Loucy (cell line): ENCODE measurements at regions not wholly inside any gene's neighbourhood (a gene's known extent, or its start where the extent isn't known, plus 50 kb on each side); places are given as distances from the start of the nearest gene placed in this dataset.

Source experiments
- H2AFZ ChIP-seq: fragments of 200-600 bp; sonication (generic); 2 replicates; pipeline ENCODE4 v1.6.0; 2016; ENCODE audit warnings: antibody characterized with exemption, mild to moderate bottlenecking, low read length, moderate library complexity
- H3F3A ChIP-seq: fragments of 200-600 bp; 2 replicates; pipeline ENCODE4 v1.6.0; 2016; ENCODE audit warnings: antibody characterized with exemption, low read depth, mild to moderate bottlenecking
- H3K27me3 ChIP-seq: fragments of 200-600 bp; sonication (generic); 2 replicates; pipeline ENCODE4 v1.6.1; 2014; ENCODE audit warnings: low read length, mild to moderate bottlenecking; ENCODE audit not compliant: insufficient read depth, poor library complexity, severe bottlenecking
- H3K36me3 ChIP-seq: fragments of 200-600 bp; sonication (generic); 2 replicates; pipeline ENCODE4 v1.6.1; 2016; ENCODE audit warnings: low read length; ENCODE audit not compliant: insufficient read depth
- H3K4me1 ChIP-seq: fragments of 200-600 bp; sonication (generic); 2 replicates; pipeline ENCODE4 v1.5.1; 2014; ENCODE audit warnings: low read length, mild to moderate bottlenecking; ENCODE audit not compliant: insufficient read depth, poor library complexity, severe bottlenecking
- H3K4me2 ChIP-seq: fragments of 200-600 bp; sonication (generic); 2 replicates; pipeline ENCODE4 v1.6.0; 2014; ENCODE audit warnings: antibody characterized with exemption, low read length, low read depth, mild to moderate bottlenecking; ENCODE audit not compliant: poor library complexity, severe bottlenecking
- H3K4me3 ChIP-seq: fragments of 200-600 bp; sonication (generic); 2 replicates; pipeline ENCODE4 v1.5.1; 2014; ENCODE audit warnings: low read length, mild to moderate bottlenecking, mixed read lengths; ENCODE audit not compliant: poor library complexity, severe bottlenecking
- H3K79me2 ChIP-seq: fragments of 200-600 bp; sonication (generic); 2 replicates; pipeline ENCODE4 v1.6.1; 2014; ENCODE audit warnings: low read length; ENCODE audit not compliant: insufficient read depth
- H3K9ac ChIP-seq: fragments of 200-600 bp; sonication (generic); 2 replicates; pipeline ENCODE4 v1.6.0; 2014; ENCODE audit warnings: mild to moderate bottlenecking, low read depth, low read length, moderate library complexity; ENCODE audit not compliant: poor library complexity, severe bottlenecking
- H3K9me2 ChIP-seq: fragments of 200-600 bp; sonication (generic); replicated peaks from 2 replicates; pipeline ENCODE4 v1.6.1; 2016; ENCODE audit warnings: low read depth, low read length, mixed read lengths
- H3K9me3 ChIP-seq: fragments of 200-600 bp; sonication (generic); 2 replicates; pipeline ENCODE4 v1.6.1; 2014; ENCODE audit warnings: mild to moderate bottlenecking, antibody characterized with exemption, low read length, low read depth; ENCODE audit not compliant: insufficient read depth
- H4K20me1 ChIP-seq: fragments of 200-600 bp; sonication (generic); 2 replicates; pipeline ENCODE4 v1.6.0; 2014; ENCODE audit warnings: antibody characterized with exemption, low read length, mild to moderate bottlenecking; ENCODE audit not compliant: insufficient read depth, poor library complexity, severe bottlenecking
- CTCF ChIP-seq: fragments of 200-600 bp; sonication (generic); conservative IDR thresholded peaks from 2 replicates; pipeline ENCODE4 v1.5.1; 2014; ENCODE audit warnings: mild to moderate bottlenecking, antibody characterized with exemption, low read length
- EZH2phosphoT487 ChIP-seq: fragments of 200-600 bp; IDR thresholded peaks from 2 replicates; pipeline ENCODE4 v1.6.1; 2018; ENCODE audit warnings: antibody characterized with exemption, mild to moderate bottlenecking, moderate library complexity, borderline replicate concordance

- Histone ChIP-seq H3K4me2 (no peak overlapping the region), H3K4me1 (peaks cover 9% of the 10 kb centered on the region), H3K79me2 (no peaks in the 10 kb centered on the region), H3K9me2 (no peaks in the 10 kb centered on the region), H3K4me3 (no peak overlapping the region), H3F3A (no peaks in the 10 kb centered on the region), H3K9me3 (no peaks in the 10 kb centered on the region), H3K36me3 (no peaks in the 10 kb centered on the region), H3K9ac (no peak overlapping the region), H3K27me3 (no peaks in the 10 kb centered on the region), H4K20me1 (no peaks in the 10 kb centered on the region), H2AFZ (no peak overlapping the region)
- no peak for TF ChIP-seq EZH2phosphoT487
- TF ChIP-seq CTCF: no peak
Measured at GRCh38 chr3:72001758-72002157, 216.8 kb upstream of the PROK2 start.

- Histone ChIP-seq H2AFZ (no peak overlapping the region), H3F3A (no peaks in the 10 kb centered on the region), H3K36me3 (no peaks in the 10 kb centered on the region), H3K9me3 (no peaks in the 10 kb centered on the region), H3K4me3 (no peak overlapping the region), H3K9me2 (no peaks in the 10 kb centered on the region), H3K27me3 (no peaks in the 10 kb centered on the region), H3K4me1 (peaks cover 26% of the 10 kb centered on the region), H4K20me1 (no peaks in the 10 kb centered on the region), H3K4me2 (no peak overlapping the region), H3K9ac (no peak overlapping the region), H3K79me2 (no peaks in the 10 kb centered on the region)
- TF ChIP-seq CTCF (no peak), EZH2phosphoT487 (no peak)
Measured at GRCh38 chr3:71998995-71999673, 214.2 kb upstream of the PROK2 start.

DNA sequence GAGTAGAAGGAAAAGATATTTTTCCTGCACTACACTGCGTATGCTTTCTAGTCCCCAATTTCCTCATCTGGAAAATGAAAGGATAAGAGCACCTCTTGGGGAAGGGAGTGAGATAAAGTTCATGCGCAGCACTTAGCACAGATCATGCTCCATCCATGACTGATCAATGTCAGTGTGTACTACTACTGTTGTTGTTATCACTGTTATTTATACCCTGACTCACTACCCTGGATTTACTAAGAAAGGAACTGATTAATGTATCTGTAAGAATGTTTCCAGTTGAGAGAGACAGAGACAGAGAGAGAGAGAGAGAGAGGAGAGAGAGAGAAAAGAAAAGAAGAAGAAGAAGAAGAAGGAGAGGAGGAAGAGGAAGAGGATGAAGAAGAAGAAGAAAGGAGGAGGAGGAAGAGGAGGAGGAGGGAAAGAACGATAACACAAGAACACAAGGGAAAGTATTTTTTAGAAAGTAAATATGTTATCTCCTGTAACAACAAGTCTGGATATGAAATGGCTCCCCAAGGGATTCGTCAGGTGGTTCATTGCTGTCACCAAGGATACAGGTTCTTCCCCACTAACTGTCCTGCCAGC is 212.2 kb upstream of the PROK2 start:
- Histone ChIP-seq H3K4me1 (peaks cover 33% of the 10 kb centered on the region), H3K27me3 (no peaks in the 10 kb centered on the region)
- TF ChIP-seq EZH2phosphoT487: no peak
- TF ChIP-seq CTCF: no peak

More for the DNA sequence above, 212.2 kb upstream of the PROK2 start:
- Histone ChIP-seq H3K36me3 (no peaks in the 10 kb centered on the region), H3F3A (no peaks in the 10 kb centered on the region), H3K79me2 (no peaks in the 10 kb centered on the region), H2AFZ (no peak overlapping the region), H3K9me3 (no peaks in the 10 kb centered on the region), H3K9ac (no peak overlapping the region), H3K9me2 (no peaks in the 10 kb centered on the region), H4K20me1 (no peaks in the 10 kb centered on the region), H3K4me3 (no peak overlapping the region), H3K4me2 (no peak overlapping the region)
